ENCODE measurements at regions not wholly inside any gene's neighbourhood (a gene's known extent, or its start where the extent isn't known, plus 50 kb on each side); places are given as distances from the start of the nearest gene placed in this dataset.

- no peak for TF ChIP-seq CTCF (IDR thresholded peaks at IDR 0.05; ENCODE audit: low read depth, low read length)
- DNase-seq, result no peak
These were observed 259.8 kb upstream of the BLID start for GRCh38 chr11:122375687-122376399.

GRCh38 chr11:122368796-122369195, 252.8 kb upstream of the BLID start:
- Histone ChIP-seq H3K36me3 (no peaks in the 10 kb centered on the region), H3K27me3 (no peaks in the 10 kb centered on the region), H3K4me3 (ENCODE audit: low read depth, low read length) (no peak overlapping the region), H3K4me1 (no peaks in the 10 kb centered on the region), H3K9me3 (no peaks in the 10 kb centered on the region)
- no peak for DNase-seq
- TF ChIP-seq CTCF (IDR thresholded peaks at IDR 0.05; ENCODE audit: low read depth, low read length), result no peak

More at GRCh38 chr11:122375687-122376399, 259.8 kb upstream of the BLID start:
- no peaks in the 10 kb centered on the region for H3K9me3 ChIP-seq
- H3K27me3 ChIP-seq, result no peaks in the 10 kb centered on the region
- no peak overlapping the region for H3K4me3 ChIP-seq (ENCODE audit: low read depth, low read length)
- no peaks in the 10 kb centered on the region for H3K36me3 ChIP-seq
- H3K4me1 ChIP-seq, result no peaks in the 10 kb centered on the region

- no peak for TF ChIP-seq CTCF (IDR thresholded peaks at IDR 0.05; ENCODE audit: low read depth, low read length)
- H3K27me3 ChIP-seq, result no peaks in the 10 kb centered on the region
- H3K4me3 ChIP-seq (ENCODE audit: low read depth, low read length), result no peak overlapping the region
- DNase-seq, result no peak
- H3K9me3 ChIP-seq, result no peaks in the 10 kb centered on the region
- H3K4me1 ChIP-seq, result no peaks in the 10 kb centered on the region
- H3K36me3 ChIP-seq, result no peaks in the 10 kb centered on the region
These were observed 251.8 kb upstream of the BLID start for GRCh38 chr11:122367809-122368231.

- Histone ChIP-seq H3K27me3 (no peaks in the 10 kb centered on the region), H3K4me1 (no peaks in the 10 kb centered on the region), H3K9me3 (no peaks in the 10 kb centered on the region), H3K36me3 (no peaks in the 10 kb centered on the region), H3K4me3 (ENCODE audit: low read depth, low read length) (no peak overlapping the region)
- TF ChIP-seq CTCF (IDR thresholded peaks at IDR 0.05; ENCODE audit: low read depth, low read length), result no peak
- DNase-seq, result no peak
These were observed 249.8 kb upstream of the BLID start for GRCh38 chr11:122365610-122366360.

- H3K9me3 ChIP-seq, result no peaks in the 10 kb centered on the region
- no peaks in the 10 kb centered on the region for H3K27me3 ChIP-seq
- DNase-seq, result no peak
- TF ChIP-seq CTCF (IDR thresholded peaks at IDR 0.05; ENCODE audit: low read depth, low read length), result no peak
- H3K4me1 ChIP-seq, result no peaks in the 10 kb centered on the region
- no peaks in the 10 kb centered on the region for H3K36me3 ChIP-seq
- H3K4me3 ChIP-seq (ENCODE audit: low read depth, low read length), result no peak overlapping the region
These were observed 247.3 kb upstream of the BLID start for GRCh38 chr11:122363296-122363695.

- H3K4me3 ChIP-seq (ENCODE audit: low read depth, low read length), result no peak overlapping the region
- no peaks in the 10 kb centered on the region for H3K27me3 ChIP-seq
- TF ChIP-seq CTCF (IDR thresholded peaks at IDR 0.05; ENCODE audit: low read depth, low read length), result no peak
- DNase-seq, result no peak
- H3K36me3 ChIP-seq, result no peaks in the 10 kb centered on the region
- no peaks in the 10 kb centered on the region for H3K9me3 ChIP-seq
- H3K4me1 ChIP-seq, result no peaks in the 10 kb centered on the region
These were observed 246.4 kb upstream of the BLID start for GRCh38 chr11:122362381-122362780.
